HEK293 (cell line): ENCODE measurements at regions not wholly inside any gene's neighbourhood (a gene's known extent, or its start where the extent isn't known, plus 50 kb on each side); places are given as distances from the start of the nearest gene placed in this dataset.

Experiments
- CTCF ChIA-PET: fragments of 350-600 bp; formaldehyde crosslinking; extraction: SDS; loops from one replicate; lab custom pipeline; 2021; ENCODE audit warnings: antibody characterized with exemption; lab: Yijun Ruan, JAX
- POLR2A ChIA-PET: fragments of 300-600 bp; formaldehyde crosslinking; extraction: SDS; loops from one replicate; lab custom pipeline; 2020; ENCODE audit warnings: antibody characterized with exemption, inconsistent platforms; lab: Yijun Ruan, JAX
- H3K27ac ChIP-seq: fragments of 200-500 bp; sonication (Bioruptor generic); 2 replicates; pipeline ENCODE4 v1.5.1; 2014; ENCODE audit warnings: low read depth, low read length, control low read depth, inconsistent platforms; ENCODE audit errors: extremely low read depth
- H3K36me3 ChIP-seq, 2 experiments: fragments of 200-500 bp in 1 of 2; sonication (Bioruptor generic) in 1 of 2; 1 replicate in 1 of 2; 2 replicates in 1 of 2; pipeline ENCODE4 v1.5.1; 2014 to 2017; ENCODE audit warnings: inconsistent platforms in 2 of 2, low read length in 2 of 2; ENCODE audit not compliant: control insufficient read depth in 2 of 2, insufficient read depth in 1 of 2
- H3K4me1 ChIP-seq: fragments of 200-500 bp; sonication (Bioruptor generic); 2 replicates; pipeline ENCODE4 v1.5.1; 2014; ENCODE audit warnings: mild to moderate bottlenecking, low read length, inconsistent platforms; ENCODE audit not compliant: control insufficient read depth, insufficient read depth
- H3K4me3 ChIP-seq: 2 replicates; pipeline ENCODE4 v1.5.1; 2011; ENCODE audit warnings: low read depth, mild to moderate bottlenecking, control low read depth, low read length, moderate library complexity
- H3K9me3 ChIP-seq: fragments of 200-500 bp; sonication (Bioruptor generic); 2 replicates; pipeline ENCODE4 v1.5.1; 2014; ENCODE audit warnings: low read depth, low read length, inconsistent platforms; ENCODE audit not compliant: control insufficient read depth, insufficient read depth
- ATF2 ChIP-seq: fragments of 450-650 bp; formaldehyde crosslinking; IDR thresholded peaks from 2 replicates; pipeline ENCODE4 v1.5.1; 2016; ENCODE audit warnings: missing biosample characterization, missing genetic modification characterization, low read depth
- ELK4 ChIP-seq: IDR thresholded peaks from 2 replicates; pipeline ENCODE4 v1.6.1; 2011; ENCODE audit warnings: mild to moderate bottlenecking, low read depth, low read length, borderline replicate concordance
- KLF16 ChIP-seq: fragments of 450-650 bp; formaldehyde crosslinking; IDR thresholded peaks from 2 replicates; pipeline ENCODE4 v1.5.1; 2017; ENCODE audit warnings: missing biosample characterization, missing genetic modification characterization
- PRDM1 ChIP-seq: fragments of 450-650 bp; formaldehyde crosslinking; IDR thresholded peaks from 2 replicates; pipeline ENCODE4; 2016; ENCODE audit warnings: missing biosample characterization, missing genetic modification characterization
- RBAK ChIP-seq: fragments of 450-650 bp; formaldehyde crosslinking; IDR thresholded peaks from 2 replicates; pipeline ENCODE4 v1.5.1; 2016; ENCODE audit warnings: missing biosample characterization, missing genetic modification characterization
- REST ChIP-seq: fragments of 450-650 bp; formaldehyde crosslinking; IDR thresholded peaks from 2 replicates; pipeline ENCODE4 v1.5.1; 2016; ENCODE audit warnings: missing biosample characterization, missing genetic modification characterization
- ZBTB17 ChIP-seq: fragments of 450-650 bp; formaldehyde crosslinking; IDR thresholded peaks from 2 replicates; pipeline ENCODE4 v1.5.1; 2016; ENCODE audit warnings: missing biosample characterization, missing genetic modification characterization
- ZNF112 ChIP-seq: fragments of 450-650 bp; formaldehyde crosslinking; IDR thresholded peaks from 2 replicates; pipeline ENCODE4 v1.5.0; 2017; ENCODE audit warnings: missing biosample characterization, missing genetic modification characterization
- ZNF148 ChIP-seq: fragments of 450-650 bp; formaldehyde crosslinking; IDR thresholded peaks from 2 replicates; pipeline ENCODE4 v1.5.0; 2017; ENCODE audit warnings: missing biosample characterization, missing genetic modification characterization, borderline replicate concordance
- ZNF223 ChIP-seq: fragments of 450-650 bp; formaldehyde crosslinking; IDR thresholded peaks from 2 replicates; pipeline ENCODE4 v1.5.1; 2016; ENCODE audit warnings: missing biosample characterization, missing genetic modification characterization
- ZNF266 ChIP-seq: fragments of 450-650 bp; formaldehyde crosslinking; IDR thresholded peaks from 2 replicates; pipeline ENCODE4 v1.5.1; 2016; ENCODE audit warnings: missing biosample characterization, missing genetic modification characterization, low read depth
- ZNF280C ChIP-seq: fragments of 450-650 bp; formaldehyde crosslinking; IDR thresholded peaks from 2 replicates; pipeline ENCODE4 v1.5.1; 2016; ENCODE audit warnings: missing biosample characterization, missing genetic modification characterization
- ZNF513 ChIP-seq: fragments of 450-650 bp; IDR thresholded peaks from 2 replicates; pipeline ENCODE4 v1.5.1; 2018; ENCODE audit warnings: missing biosample characterization, missing genetic modification characterization
- ZNF600 ChIP-seq: fragments of 450-650 bp; formaldehyde crosslinking; IDR thresholded peaks from 2 replicates; pipeline ENCODE4 v1.5.1; 2016; ENCODE audit warnings: missing biosample characterization, missing genetic modification characterization
- ZNF664 ChIP-seq: fragments of 450-650 bp; formaldehyde crosslinking; IDR thresholded peaks from 2 replicates; pipeline ENCODE4 v1.5.1; 2016; ENCODE audit warnings: missing biosample characterization, missing genetic modification characterization
- ZXDB ChIP-seq: fragments of 450-650 bp; formaldehyde crosslinking; IDR thresholded peaks from 2 replicates; pipeline ENCODE4 v1.5.1; 2016; ENCODE audit warnings: missing biosample characterization, missing genetic modification characterization

GRCh38 chr2:64315291-64315960, 138.5 kb upstream of the LGALSL start:
- H3K9me3 ChIP-seq = no peaks in the 10 kb centered on the region
- peaks cover 7% of the 10 kb centered on the region; the same call in 1 of the 2 replicates for H3K4me1 ChIP-seq
- H3K36me3 ChIP-seq = no peaks in the 10 kb centered on the region
- POLR2A ChIA-PET = no interaction called here
- CTCF ChIA-PET = interaction anchor here (0.7 kb wide), 1 partner anchor 172 kb away, joined by 3 read pairs; no protein-coding TSS in a partner anchor
- no peak overlapping the region for H3K27ac ChIP-seq
- H3K4me3 ChIP-seq = no peak overlapping the region
- TF ChIP-seq ZXDB (no peak), ATF2 (tag by site-specific recombination) (no peak), ZNF600 (tag by site-specific recombination) (no peak), ELK4 (no peak), ZNF112 (tag by site-specific recombination) (no peak), RBAK (tag by site-specific recombination) (no peak), ZNF664 (tag by site-specific recombination) (no peak), ZNF513 (tag by site-specific recombination) (no peak), ZNF223 (tag by site-specific recombination) (no peak)
- TF ChIP-seq, all 188 proteins: peak for 0

GRCh38 chr2:64317707-64318475, 136.1 kb upstream of the LGALSL start:
- Histone ChIP-seq H3K4me3 (no peak overlapping the region), H3K27ac (no peak overlapping the region), H3K36me3 (no peaks in the 10 kb centered on the region), H3K9me3 (no peaks in the 10 kb centered on the region), H3K4me1 (no peaks in the 10 kb centered on the region)
- ChIA-PET POLR2A (no interaction called here), CTCF (interaction anchor here (0.6 to 2.0 kb wide), 4 partner anchors 10 to 211 kb away, joined by 3 to 12 read pairs (median 6); no protein-coding TSS in a partner anchor)
- TF ChIP-seq ZBTB17 = no peak

GRCh38 chr2:64318476-64318748, 135.6 kb upstream of the LGALSL start:
- Histone ChIP-seq H3K4me1 (no peaks in the 10 kb centered on the region), H3K27ac (no peak overlapping the region), H3K4me3 (no peak overlapping the region), H3K36me3 (no peaks in the 10 kb centered on the region)
- ChIA-PET CTCF (interaction anchor here (0.7 to 2.0 kb wide), 4 partner anchors 10 to 244 kb away, joined by 3 to 12 read pairs (median 7); no protein-coding TSS in a partner anchor), POLR2A (interaction anchor here (0.6 kb wide), 1 partner anchor 91 kb away, joined by 3 read pairs; no protein-coding TSS in a partner anchor)
- no peak for TF ChIP-seq ZNF148
- TF ChIP-seq KLF16 = no peak
- TF ChIP-seq REST (tag by site-specific recombination) = no peak
- no peak for TF ChIP-seq ZNF266 (tag by site-specific recombination)
- no peak for TF ChIP-seq PRDM1 (tag by site-specific recombination)
- TF ChIP-seq ZNF280C (tag by site-specific recombination) = no peak
- TF ChIP-seq, all 188 proteins: peak for 0
- H3K9me3 ChIP-seq = no peaks in the 10 kb centered on the region
